ENCODE measurements at regions not wholly inside any gene's neighbourhood (a gene's known extent, or its start where the extent isn't known, plus 50 kb on each side); places are given as distances from the start of the nearest gene placed in this dataset.

DNA sequence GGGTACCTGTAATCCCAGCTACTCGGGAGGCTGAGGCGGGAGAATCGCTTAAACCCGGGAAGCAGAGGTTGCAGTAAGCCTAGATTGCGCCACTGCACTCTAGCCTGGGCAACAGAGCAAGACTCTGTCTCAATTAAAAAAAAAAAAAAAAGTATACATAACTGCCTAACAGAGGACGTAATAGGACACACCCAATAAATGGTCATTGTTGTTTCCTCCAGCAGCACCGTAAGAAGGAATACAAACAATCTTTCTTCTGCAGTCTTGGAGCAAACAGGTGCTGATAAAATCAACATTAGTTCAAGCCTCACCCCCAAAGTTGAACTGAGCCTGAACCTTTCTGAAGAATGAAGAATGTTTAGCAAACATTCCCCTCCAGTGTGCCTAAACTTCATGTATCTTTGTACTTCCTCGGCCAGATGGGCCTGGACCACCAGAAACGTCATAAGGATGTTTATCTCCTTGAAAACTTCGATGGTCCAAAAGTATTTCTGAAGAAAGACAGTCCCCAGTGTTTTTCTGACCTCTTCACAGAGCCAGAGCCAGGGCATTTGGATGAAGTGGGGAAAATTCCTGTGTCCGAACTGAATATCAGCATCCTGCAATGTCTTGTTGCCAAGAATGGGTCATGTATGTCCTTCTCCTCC is 136.8 kb upstream of the F3 start:
- H3K4me3 ChIP-seq (ENCODE audit: low read length), result no peak overlapping the region
- peaks cover 2% of the 10 kb centered on the region for H3K9me3 Mint-ChIP-seq
- peak; percentile 9 for DNase-seq
- no peaks in the 10 kb centered on the region for H3K27me3 ChIP-seq (ENCODE audit: control insufficient read depth, insufficient read depth, low read length, poor library complexity, severe bottlenecking)
- H3K27ac Mint-ChIP-seq, result no peak overlapping the region
- no peak overlapping the region for H3K4me3 Mint-ChIP-seq
- 95 to 98% methylated on average over 10 to 11 of the region's 11 CpGs for WGBS, 2 experiments (ENCODE audit: insufficient coverage in 1 of 2, insufficient read length in 1 of 2)
- no peak overlapping the region for H3K27ac ChIP-seq (ENCODE audit: low read depth, low read length)
- no peaks in the 10 kb centered on the region for H3K27me3 Mint-ChIP-seq (ENCODE audit: insufficient read depth)
- no peaks in the 10 kb centered on the region for H3K36me3 Mint-ChIP-seq (ENCODE audit: low read depth)
- no peak overlapping the region for H3K9ac ChIP-seq (ENCODE audit: extremely low read depth, low read length, poor library complexity, severe bottlenecking)
- H3K4me1 ChIP-seq (ENCODE audit: control insufficient read depth, insufficient read depth, low read length), result peaks cover 5% of the 10 kb centered on the region
- TF ChIP-seq, protein P1, sequence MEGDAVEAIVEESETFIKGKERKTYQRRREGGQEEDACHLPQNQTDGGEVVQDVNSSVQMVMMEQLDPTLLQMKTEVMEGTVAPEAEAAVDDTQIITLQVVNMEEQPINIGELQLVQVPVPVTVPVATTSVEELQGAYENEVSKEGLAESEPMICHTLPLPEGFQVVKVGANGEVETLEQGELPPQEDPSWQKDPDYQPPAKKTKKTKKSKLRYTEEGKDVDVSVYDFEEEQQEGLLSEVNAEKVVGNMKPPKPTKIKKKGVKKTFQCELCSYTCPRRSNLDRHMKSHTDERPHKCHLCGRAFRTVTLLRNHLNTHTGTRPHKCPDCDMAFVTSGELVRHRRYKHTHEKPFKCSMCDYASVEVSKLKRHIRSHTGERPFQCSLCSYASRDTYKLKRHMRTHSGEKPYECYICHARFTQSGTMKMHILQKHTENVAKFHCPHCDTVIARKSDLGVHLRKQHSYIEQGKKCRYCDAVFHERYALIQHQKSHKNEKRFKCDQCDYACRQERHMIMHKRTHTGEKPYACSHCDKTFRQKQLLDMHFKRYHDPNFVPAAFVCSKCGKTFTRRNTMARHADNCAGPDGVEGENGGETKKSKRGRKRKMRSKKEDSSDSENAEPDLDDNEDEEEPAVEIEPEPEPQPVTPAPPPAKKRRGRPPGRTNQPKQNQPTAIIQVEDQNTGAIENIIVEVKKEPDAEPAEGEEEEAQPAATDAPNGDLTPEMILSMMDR (conservative IDR thresholded peaks at IDR 0.05), result no peak
- no peaks in the 10 kb centered on the region for H3K9me3 ChIP-seq (ENCODE audit: control insufficient read depth, low read length)
- H3K36me3 ChIP-seq (ENCODE audit: control insufficient read depth, insufficient read depth, low read length), result no peaks in the 10 kb centered on the region
- peaks cover 17% of the 10 kb centered on the region for H3K4me1 Mint-ChIP-seq

DNA sequence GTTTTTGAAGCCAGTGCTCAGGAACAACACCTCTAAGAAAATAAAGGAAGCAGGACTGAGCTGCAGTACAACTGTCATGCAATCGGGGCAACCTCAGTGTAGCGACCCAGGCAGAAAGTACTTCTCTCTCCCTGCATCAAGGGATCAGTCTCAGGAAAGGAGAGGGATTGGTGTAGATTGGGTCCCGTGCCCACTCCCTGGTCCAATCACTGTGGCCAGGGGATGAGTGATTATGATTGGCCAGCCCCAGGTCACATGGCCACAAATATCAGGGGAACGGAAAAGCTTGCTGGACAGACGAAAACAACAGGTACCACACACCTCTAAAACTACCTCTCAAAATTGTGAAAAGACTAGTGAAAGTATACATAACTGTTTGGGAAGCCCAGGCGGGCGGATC is 136.2 kb upstream of the F3 start:
- Mint-ChIP-seq H3K27me3 (ENCODE audit: insufficient read depth) (no peaks in the 10 kb centered on the region), H3K36me3 (ENCODE audit: low read depth) (peaks cover 2% of the 10 kb centered on the region), H3K27ac (no peak overlapping the region), H3K4me1 (peaks cover 17% of the 10 kb centered on the region), H3K4me3 (no peak overlapping the region), H3K9me3 (peaks cover 2% of the 10 kb centered on the region)
- H3K4me3 ChIP-seq (ENCODE audit: low read length), result no peak overlapping the region
- H3K27me3 ChIP-seq (ENCODE audit: control insufficient read depth, insufficient read depth, low read length, poor library complexity, severe bottlenecking), result no peaks in the 10 kb centered on the region
- no peaks in the 10 kb centered on the region for H3K36me3 ChIP-seq (ENCODE audit: control insufficient read depth, insufficient read depth, low read length)
- H3K9me3 ChIP-seq (ENCODE audit: control insufficient read depth, low read length), result no peaks in the 10 kb centered on the region
- no peak overlapping the region for H3K9ac ChIP-seq (ENCODE audit: extremely low read depth, low read length, poor library complexity, severe bottlenecking)
- 88 to 100% methylated on average over 4 to 7 of the region's 7 CpGs for WGBS, 2 experiments (ENCODE audit: insufficient coverage in 1 of 2, insufficient read length in 1 of 2)
- H3K4me1 ChIP-seq (ENCODE audit: control insufficient read depth, insufficient read depth, low read length), result peaks cover 5% of the 10 kb centered on the region
- H3K27ac ChIP-seq (ENCODE audit: low read depth, low read length), result no peak overlapping the region
- peak; percentile 43 for DNase-seq
- TF ChIP-seq, protein P1 (conservative IDR thresholded peaks at IDR 0.05), result no peak

DNA sequence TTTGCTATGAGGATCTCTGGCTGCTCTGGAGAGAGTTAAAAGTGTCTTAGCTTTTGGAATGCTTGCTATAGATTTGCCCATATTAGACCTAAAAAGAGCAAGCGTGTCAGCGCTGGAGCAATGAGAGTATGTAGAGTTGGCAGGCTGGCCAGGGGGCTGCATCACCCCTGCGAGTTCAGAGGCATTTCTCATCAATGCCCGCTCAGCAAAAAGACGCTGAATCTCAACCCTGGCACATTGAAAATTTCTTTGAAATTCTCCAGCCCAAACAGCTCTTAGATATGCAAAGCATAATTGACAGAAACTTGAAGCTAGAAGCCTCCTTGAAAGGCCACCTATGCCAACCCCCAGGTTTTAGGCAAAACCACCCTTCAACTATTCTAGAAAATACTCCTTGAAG is 135.5 kb upstream of the F3 start:
- Histone ChIP-seq H3K4me1 (ENCODE audit: control insufficient read depth, insufficient read depth, low read length) (peaks cover 5% of the 10 kb centered on the region), H3K36me3 (ENCODE audit: control insufficient read depth, insufficient read depth, low read length) (no peaks in the 10 kb centered on the region), H3K27ac (ENCODE audit: low read depth, low read length) (no peak overlapping the region), H3K27me3 (ENCODE audit: control insufficient read depth, insufficient read depth, low read length, poor library complexity, severe bottlenecking) (no peaks in the 10 kb centered on the region), H3K9ac (ENCODE audit: extremely low read depth, low read length, poor library complexity, severe bottlenecking) (no peak overlapping the region), H3K9me3 (ENCODE audit: control insufficient read depth, low read length) (no peaks in the 10 kb centered on the region), H3K4me3 (ENCODE audit: low read length) (no peak overlapping the region)
- Mint-ChIP-seq H3K4me3 (no peak overlapping the region), H3K27me3 (ENCODE audit: insufficient read depth) (no peaks in the 10 kb centered on the region), H3K36me3 (ENCODE audit: low read depth) (peaks cover 2% of the 10 kb centered on the region), H3K27ac (no peak overlapping the region), H3K9me3 (peaks cover 2% of the 10 kb centered on the region), H3K4me1 (peaks cover 17% of the 10 kb centered on the region)
- 58 to 72% methylated on average over 3 to 5 of the region's 5 CpGs for WGBS, 2 experiments (ENCODE audit: insufficient coverage in 1 of 2, insufficient read length in 1 of 2)
- TF ChIP-seq, protein P1 (conservative IDR thresholded peaks at IDR 0.05), result no peak
- no peak for DNase-seq

Measured in endodermal cell (in vitro differentiated cells).